ENCODE measurements at regions not wholly inside any gene's neighbourhood (a gene's known extent, or its start where the extent isn't known, plus 50 kb on each side); places are given as distances from the start of the nearest gene placed in this dataset.

- no peak for TF ChIP-seq GATA3 (IDR thresholded peaks at IDR 0.05; ENCODE audit: low read depth, low read length)
- TF ChIP-seq GATA2 (IDR thresholded peaks at IDR 0.05; ENCODE audit: low read depth, low read length) = no peak
Measured at GRCh38 chr16:86783636-86784626, 205.6 kb downstream of the FOXL1 start.
